ENCODE measurements at regions not wholly inside any gene's neighbourhood (a gene's known extent, or its start where the extent isn't known, plus 50 kb on each side); places are given as distances from the start of the nearest gene placed in this dataset.

DNA sequence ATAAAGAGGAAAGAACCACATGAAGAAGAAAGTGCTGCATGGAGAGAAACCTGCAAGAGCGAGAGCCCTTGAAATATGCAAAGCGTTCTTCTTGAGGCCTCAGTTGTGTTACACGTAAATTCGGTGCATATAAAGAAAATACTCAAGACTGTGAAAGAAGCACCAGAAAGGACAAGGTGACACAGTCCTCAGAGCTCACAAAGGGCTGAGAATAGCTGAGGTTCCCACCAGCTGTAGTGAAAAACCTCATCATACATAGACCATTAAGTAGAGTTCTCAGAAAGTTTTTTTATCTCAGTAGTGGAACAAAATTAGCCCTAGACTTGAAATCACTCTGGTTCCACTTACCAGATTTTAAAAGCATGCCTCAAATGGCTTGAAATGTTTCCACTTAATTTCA lies 980.7 kb upstream of the CRIM1 start:
- TF ChIP-seq, protein P1, sequence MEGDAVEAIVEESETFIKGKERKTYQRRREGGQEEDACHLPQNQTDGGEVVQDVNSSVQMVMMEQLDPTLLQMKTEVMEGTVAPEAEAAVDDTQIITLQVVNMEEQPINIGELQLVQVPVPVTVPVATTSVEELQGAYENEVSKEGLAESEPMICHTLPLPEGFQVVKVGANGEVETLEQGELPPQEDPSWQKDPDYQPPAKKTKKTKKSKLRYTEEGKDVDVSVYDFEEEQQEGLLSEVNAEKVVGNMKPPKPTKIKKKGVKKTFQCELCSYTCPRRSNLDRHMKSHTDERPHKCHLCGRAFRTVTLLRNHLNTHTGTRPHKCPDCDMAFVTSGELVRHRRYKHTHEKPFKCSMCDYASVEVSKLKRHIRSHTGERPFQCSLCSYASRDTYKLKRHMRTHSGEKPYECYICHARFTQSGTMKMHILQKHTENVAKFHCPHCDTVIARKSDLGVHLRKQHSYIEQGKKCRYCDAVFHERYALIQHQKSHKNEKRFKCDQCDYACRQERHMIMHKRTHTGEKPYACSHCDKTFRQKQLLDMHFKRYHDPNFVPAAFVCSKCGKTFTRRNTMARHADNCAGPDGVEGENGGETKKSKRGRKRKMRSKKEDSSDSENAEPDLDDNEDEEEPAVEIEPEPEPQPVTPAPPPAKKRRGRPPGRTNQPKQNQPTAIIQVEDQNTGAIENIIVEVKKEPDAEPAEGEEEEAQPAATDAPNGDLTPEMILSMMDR (IDR thresholded peaks at IDR 0.05; ENCODE audit: insufficient read depth, low read length, poor library complexity, severe bottlenecking): no peak
- TF ChIP-seq EZH2phosphoT487 (conservative IDR thresholded peaks at IDR 0.05; ENCODE audit: low read length): no peak

Data from SU-DHL-6 (cell line).